GM21381 (cell line): ENCODE measurements at regions not wholly inside any gene's neighbourhood (a gene's known extent, or its start where the extent isn't known, plus 50 kb on each side); places are given as distances from the start of the nearest gene placed in this dataset.
"Not testable (repeated sequence)": the region's sequence is repeated elsewhere in the genome, so short reads cannot be mapped to it uniquely, and the experiment has no call there.

Source experiments
- ATAC-seq: cut with Tn5 transposase; IDR thresholded peaks from one replicate; pipeline ENCODE4 v1.9.1; 2021; ENCODE audit warnings: mild to moderate bottlenecking, moderate library complexity; ENCODE audit not compliant: unreplicated experiment

GRCh38 chr15:84536181-84536580 lies 64.6 kb upstream of the ZSCAN2 start:
- ATAC-seq, result not testable (repeated sequence)

- not testable (repeated sequence) for ATAC-seq
Measured at GRCh38 chr15:84544586-84544985, 56.2 kb upstream of the ZSCAN2 start.

GRCh38 chr15:84547150-84547549 lies 53.7 kb upstream of the ZSCAN2 start:
- not testable (repeated sequence) for ATAC-seq

- ATAC-seq, result not testable (repeated sequence)
Measured at GRCh38 chr15:84550503-84550902, 50.3 kb upstream of the ZSCAN2 start.
